ENCODE measurements at regions not wholly inside any gene's neighbourhood (a gene's known extent, or its start where the extent isn't known, plus 50 kb on each side); places are given as distances from the start of the nearest gene placed in this dataset.

DNA sequence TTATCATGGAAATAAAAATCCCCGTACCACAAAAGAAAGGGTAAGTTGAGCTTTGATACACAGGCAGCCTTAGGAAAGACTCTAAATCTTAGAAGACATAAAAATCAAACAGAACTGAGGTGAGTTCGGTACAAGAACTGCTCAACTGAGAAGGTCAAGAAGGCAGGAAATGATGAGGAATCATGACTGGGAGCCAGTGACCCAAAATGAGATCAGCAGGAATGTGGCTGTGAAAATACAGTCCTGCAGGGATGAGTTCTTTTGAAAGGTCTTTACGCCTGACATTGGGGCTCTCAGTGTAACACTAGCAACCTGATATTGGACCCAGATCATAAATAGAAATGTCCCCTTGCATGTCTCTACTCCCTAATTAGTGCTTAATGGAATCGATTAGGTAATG is 56.3 kb upstream of the CDH11 start:
- Histone ChIP-seq H3K4me3 (ENCODE audit: insufficient read depth, low read depth, low read length) (no peak overlapping the region), H3K36me3 (ENCODE audit: control insufficient read depth, insufficient read depth, low read length) (no peaks in the 10 kb centered on the region), H3K27ac (ENCODE audit: insufficient read depth, low read depth, low read length, poor library complexity, severe bottlenecking) (no peak overlapping the region), H3K9me3 (ENCODE audit: control insufficient read depth, low read length) (no peaks in the 10 kb centered on the region), H3K27me3 (ENCODE audit: control insufficient read depth, insufficient read depth, low read length, poor library complexity, severe bottlenecking) (no peaks in the 10 kb centered on the region), H3K4me1 (ENCODE audit: control insufficient read depth, insufficient read depth, low read length) (no peaks in the 10 kb centered on the region)
- WGBS, 2 experiments: 86% methylated on average over 4 of the region's 4 CpGs

GRCh38 chr16:65176603-65177002 is 54.7 kb upstream of the CDH11 start:
- no peaks in the 10 kb centered on the region for H3K27me3 ChIP-seq (ENCODE audit: control insufficient read depth, insufficient read depth, low read length, poor library complexity, severe bottlenecking)
- no peaks in the 10 kb centered on the region for H3K4me1 ChIP-seq (ENCODE audit: control insufficient read depth, insufficient read depth, low read length)
- no peaks in the 10 kb centered on the region for H3K9me3 ChIP-seq (ENCODE audit: control insufficient read depth, low read length)
- WGBS, 2 experiments: 86 to 91% methylated on average over 5 to 6 of the region's 6 CpGs
- no peaks in the 10 kb centered on the region for H3K36me3 ChIP-seq (ENCODE audit: control insufficient read depth, insufficient read depth, low read length)
- H3K27ac ChIP-seq (ENCODE audit: insufficient read depth, low read depth, low read length, poor library complexity, severe bottlenecking): no peak overlapping the region
- no peak overlapping the region for H3K4me3 ChIP-seq (ENCODE audit: insufficient read depth, low read depth, low read length)

GRCh38 chr16:65172356-65172755 is 50.5 kb upstream of the CDH11 start:
- 91 to 100% methylated on average over 1 to 2 of the region's 2 CpGs for WGBS, 2 experiments

More at GRCh38 chr16:65172356-65172755, 50.5 kb upstream of the CDH11 start:
- Histone ChIP-seq H3K4me1 (ENCODE audit: control insufficient read depth, insufficient read depth, low read length) (no peaks in the 10 kb centered on the region), H3K9me3 (ENCODE audit: control insufficient read depth, low read length) (no peaks in the 10 kb centered on the region), H3K36me3 (ENCODE audit: control insufficient read depth, insufficient read depth, low read length) (no peaks in the 10 kb centered on the region), H3K27me3 (ENCODE audit: control insufficient read depth, insufficient read depth, low read length, poor library complexity, severe bottlenecking) (no peaks in the 10 kb centered on the region), H3K27ac (ENCODE audit: insufficient read depth, low read depth, low read length, poor library complexity, severe bottlenecking) (no peak overlapping the region), H3K4me3 (ENCODE audit: insufficient read depth, low read depth, low read length) (no peak overlapping the region)

Data from ectodermal cell (in vitro differentiated cells).